ENCODE measurements at regions not wholly inside any gene's neighbourhood (a gene's known extent, or its start where the extent isn't known, plus 50 kb on each side); places are given as distances from the start of the nearest gene placed in this dataset.

DNA sequence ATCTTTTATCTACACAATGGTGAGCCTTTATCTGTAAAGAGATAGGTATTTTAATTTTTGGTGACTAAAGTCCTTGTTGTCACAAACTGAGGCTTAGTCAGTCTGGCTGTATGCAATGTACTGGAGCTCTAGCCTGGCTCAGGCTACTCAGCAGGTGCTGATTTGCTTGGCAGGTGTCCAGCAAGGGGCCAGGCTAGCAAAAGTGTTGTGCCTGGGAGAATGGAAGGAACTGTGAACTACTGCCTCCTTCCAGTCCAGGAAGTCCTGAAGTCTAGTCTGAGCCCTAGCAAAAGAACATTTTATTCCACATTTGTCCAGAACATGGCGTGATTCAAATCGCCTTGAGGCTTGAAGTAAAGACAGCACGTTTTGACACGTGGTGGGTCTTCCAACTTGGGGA lies 260.5 kb downstream of the CCDC85A start:
- no peak for DNase-seq

DNA sequence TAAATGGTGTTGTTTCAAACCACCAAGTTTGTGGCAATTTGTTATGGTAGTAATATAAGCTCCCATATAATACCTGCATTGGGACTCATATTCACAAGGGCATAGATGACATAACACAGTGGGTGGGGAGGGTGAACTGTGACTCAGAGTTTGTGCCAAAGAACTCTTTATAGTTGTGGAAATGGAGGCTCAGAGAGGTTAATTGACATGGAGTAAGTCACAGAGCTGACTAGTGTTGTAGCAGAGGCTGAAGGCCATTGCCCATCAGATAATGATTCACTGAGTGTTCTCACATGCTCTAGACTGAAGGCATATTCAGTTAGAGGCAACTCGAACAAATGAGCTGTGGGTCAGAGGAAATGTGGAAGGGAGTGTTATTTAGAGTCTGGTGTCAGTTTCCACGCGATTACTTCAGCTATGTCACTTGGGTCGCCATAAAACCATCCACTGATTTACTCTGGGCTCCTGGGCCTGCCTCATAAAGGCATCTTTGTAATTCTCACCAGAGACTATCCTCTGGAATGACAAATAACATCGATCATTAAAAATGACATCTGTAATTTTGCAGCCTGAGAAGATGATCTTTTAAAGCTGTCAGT lies 264.7 kb downstream of the CCDC85A start:
- DNase-seq: no peak

- DNase-seq: no peak
These were observed 265.2 kb downstream of the CCDC85A start for GRCh38 chr2:56449002-56449431.

GRCh38 chr2:56449449-56449860 lies 265.7 kb downstream of the CCDC85A start:
- DNase-seq: no peak

GRCh38 chr2:56450047-56450446 lies 266.3 kb downstream of the CCDC85A start:
- no peak for DNase-seq

GRCh38 chr2:56450772-56451171 lies 267.0 kb downstream of the CCDC85A start:
- no peak for DNase-seq

DNA sequence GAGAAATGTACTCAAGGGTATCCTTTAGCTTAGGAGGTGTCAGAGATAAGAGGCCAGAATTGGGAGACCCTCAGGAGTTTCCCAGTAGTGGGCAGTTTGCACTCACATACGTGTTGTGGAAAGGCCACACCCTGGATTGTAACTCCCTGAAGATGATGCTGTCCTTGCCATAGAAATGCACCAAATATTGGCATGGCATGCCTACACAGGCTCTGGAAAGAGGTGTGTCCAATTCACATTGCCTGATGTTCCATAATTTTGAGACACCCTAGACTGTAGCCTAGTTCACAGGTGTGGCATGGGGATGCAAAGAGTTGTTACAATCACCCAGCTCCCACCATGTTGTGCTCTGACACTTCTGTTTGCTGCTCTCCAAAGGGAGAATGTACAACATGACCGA lies 271.9 kb downstream of the CCDC85A start:
- no peak for DNase-seq

GRCh38 chr2:56456791-56457190 lies 273.0 kb downstream of the CCDC85A start:
- no peak for DNase-seq

DNA sequence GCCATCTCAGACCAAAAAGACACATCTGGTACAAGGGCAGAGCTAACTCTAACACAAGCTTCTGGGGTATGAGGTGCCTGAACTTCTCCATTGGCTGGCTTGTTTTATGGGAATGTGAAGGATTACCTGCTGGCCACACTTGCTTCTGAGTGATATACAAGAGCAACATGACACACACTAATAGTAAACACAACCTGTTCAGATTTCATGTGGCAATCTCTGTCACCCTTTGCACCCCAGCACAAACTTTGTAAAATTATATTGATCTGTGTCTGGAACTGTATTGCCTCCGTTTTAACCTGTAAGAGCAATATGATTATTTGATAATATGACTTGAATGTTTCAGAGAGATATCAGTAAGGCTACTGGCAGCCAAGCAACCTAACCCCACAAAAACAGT lies 276.7 kb downstream of the CCDC85A start:
- no peak for DNase-seq

DNA sequence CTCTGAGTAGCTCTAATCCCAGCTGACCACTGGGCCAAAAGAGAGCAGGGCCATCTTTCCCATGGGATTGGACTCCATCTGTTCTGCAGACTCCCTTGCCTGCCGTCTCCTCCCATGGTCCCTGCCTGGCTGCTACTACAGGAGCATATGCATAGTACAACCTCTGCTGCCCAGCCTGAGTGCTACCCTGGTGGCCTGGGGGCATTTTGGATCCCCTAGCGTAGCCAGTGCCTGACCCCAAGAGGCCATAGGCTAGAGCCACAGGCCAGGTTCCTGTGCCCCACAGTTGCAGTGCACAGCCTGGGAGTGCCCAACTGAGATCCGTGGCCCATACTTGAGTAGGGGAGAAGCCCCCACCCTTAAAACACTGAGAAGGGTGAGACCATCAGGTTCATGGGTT lies 280.3 kb downstream of the CCDC85A start:
- DNase-seq: no peak

DNA sequence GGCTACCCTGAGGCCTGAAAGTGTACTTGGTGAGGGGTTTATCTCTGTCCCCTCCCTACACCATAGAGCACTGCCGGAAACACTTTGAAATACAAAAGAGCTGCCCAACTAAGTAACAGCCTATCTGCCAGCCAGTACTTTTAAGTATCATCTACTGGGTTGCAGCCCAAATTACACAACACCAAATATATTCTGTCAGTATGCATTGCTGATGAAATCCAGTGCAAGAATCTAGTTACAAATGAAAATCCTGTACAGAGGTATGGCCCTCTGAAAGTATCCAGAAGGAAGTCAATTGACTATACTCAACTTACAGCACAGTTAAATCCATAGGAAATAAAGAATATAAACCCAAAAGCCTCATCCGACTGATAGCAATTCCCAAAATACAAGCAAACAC lies 280.8 kb downstream of the CCDC85A start:
- DNase-seq: no peak

DNA sequence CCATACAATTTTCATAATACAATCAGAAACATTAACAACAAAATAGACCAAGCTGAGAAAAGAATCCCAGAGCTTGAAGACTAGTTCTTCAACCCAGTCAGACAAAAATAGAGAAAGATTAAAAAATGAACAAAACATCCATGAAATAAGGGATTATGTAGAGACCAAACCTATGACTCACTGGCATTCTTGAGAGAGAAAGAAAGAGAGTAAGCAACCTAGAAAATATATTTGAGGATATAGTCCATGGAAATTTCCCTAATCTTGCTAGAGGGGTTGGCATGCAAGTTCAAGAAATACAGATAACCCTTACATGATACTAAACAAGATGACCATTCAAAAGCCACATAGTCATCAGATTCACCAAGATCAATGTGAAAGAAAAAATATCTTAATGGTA lies 281.7 kb downstream of the CCDC85A start:
- no peak for DNase-seq

- DNase-seq: no peak
These were observed 289.7 kb downstream of the CCDC85A start for GRCh38 chr2:56473524-56473923.

DNA sequence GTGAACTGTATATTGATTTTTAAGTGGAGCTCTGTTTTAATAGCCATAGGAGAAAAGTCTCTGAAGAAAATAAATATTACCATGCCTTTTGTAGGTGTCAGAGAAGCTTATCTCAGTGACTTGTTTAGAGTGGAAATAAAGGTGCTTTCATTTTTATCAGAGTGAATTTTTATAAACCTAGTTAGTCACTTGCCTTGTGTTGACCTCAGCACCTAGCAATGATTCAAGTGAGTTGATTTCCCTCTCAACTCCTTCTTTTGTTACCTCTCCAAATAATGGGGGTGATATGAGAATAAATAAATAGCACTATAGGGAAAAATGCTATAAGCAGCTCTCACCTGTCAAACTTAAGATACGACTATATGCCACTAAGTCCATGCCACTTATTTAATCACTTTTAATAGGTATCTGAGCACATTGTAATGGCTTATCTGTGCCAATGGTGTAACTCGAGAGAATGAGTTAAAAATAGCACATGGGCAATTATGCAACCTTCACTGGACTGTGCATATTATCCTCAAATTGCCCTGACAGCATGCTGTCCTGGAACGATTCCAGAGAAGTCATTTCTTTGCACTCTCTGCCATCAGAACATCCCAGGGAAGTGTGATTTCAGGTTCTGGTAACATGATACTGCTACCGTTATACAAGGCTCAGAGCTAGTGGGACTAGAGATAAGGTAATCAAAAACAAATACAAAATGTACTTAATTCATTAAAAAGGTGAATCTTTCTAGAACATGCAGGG lies 290.8 kb downstream of the CCDC85A start:
- DNase-seq: no peak

GRCh38 chr2:56475191-56475590 lies 291.4 kb downstream of the CCDC85A start:
- DNase-seq: no peak

- DNase-seq: no peak
These were observed 292.8 kb downstream of the CCDC85A start for GRCh38 chr2:56476509-56477071.

GRCh38 chr2:56478027-56478426 lies 294.2 kb downstream of the CCDC85A start:
- DNase-seq: no peak

- DNase-seq: no peak
These were observed 299.3 kb downstream of the CCDC85A start for GRCh38 chr2:56483081-56483480.

DNA sequence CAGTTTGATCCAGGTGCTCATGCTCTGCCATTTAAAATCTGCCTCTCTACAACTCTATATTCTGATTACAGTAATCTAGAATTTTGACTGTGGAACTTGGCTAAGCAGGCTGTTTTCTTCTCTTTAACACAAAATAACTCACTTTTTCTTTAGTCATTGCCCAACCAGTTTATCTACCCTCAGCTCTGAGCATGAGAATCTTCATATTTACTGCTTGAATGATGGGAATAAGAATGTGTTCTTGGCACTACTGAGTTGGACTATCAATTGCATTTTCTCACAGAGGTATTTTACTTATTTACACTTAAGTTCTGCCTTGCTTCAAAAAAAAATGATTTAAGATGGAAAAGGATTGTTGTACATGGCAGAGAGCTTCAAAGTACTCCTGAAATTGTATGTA lies 301.1 kb downstream of the CCDC85A start:
- no peak for DNase-seq

DNA sequence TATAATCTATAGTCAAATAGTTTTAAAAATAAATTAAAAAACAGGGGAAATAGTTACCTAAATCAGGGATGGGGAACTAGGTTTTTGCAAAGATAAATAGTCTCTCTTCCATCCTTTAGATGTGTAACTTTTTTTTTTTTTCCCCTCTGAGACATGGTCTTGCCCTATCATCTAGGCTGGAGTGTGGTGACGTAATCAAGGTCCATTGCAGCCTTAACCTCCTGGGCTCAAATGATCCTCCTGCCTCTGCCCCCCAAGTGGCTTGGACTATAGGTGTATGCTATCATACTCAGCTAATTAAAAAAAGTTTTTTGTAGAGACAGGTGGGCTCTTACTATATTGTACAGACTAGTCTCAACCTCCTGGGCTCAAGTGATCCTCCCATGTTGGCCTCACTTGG lies 316.5 kb downstream of the CCDC85A start:
- DNase-seq: no peak

GRCh38 chr2:56502616-56503015 lies 318.8 kb downstream of the CCDC85A start:
- no peak for DNase-seq

DNA sequence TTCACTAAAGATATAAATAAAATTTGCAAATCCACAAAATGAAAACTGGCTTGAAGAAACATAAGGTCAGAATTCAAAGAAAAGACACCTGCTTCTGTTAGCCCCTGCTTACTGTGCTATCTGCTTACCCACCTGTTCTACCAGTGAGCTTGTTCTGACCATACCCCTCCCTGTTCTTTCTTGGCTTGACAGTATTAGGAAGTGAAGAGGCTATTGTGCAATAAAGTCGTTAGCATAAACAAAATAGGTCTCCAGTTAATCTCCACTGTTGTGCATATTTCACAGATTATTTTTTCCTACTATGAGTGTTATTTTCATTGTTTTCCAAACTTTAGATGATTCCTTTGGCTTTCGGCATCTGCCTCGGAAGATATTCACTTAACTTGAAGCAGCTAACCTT lies 322.1 kb downstream of the CCDC85A start:
- DNase-seq: no peak

DNA sequence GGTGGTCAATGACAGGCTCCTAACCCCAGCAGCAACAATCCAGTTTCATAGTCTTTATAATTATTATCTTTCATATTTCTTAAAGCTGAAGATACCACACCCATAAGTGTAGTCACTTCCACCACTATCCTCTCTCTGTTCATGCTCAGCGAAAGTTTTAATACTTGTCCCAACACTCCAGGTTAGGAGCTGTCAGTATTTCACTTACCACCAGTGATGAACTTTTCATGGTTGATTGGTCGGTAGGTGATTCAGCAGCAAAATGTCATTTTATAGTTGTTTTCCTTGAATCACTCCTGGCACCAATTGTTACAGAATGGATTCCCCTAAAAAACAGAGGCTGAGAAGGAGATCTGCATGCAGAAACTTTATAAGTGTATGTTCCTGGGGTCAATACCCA lies 324.9 kb downstream of the CCDC85A start:
- DNase-seq: no peak

GRCh38 chr2:56510610-56511009 lies 326.8 kb downstream of the CCDC85A start:
- no peak for DNase-seq

DNA sequence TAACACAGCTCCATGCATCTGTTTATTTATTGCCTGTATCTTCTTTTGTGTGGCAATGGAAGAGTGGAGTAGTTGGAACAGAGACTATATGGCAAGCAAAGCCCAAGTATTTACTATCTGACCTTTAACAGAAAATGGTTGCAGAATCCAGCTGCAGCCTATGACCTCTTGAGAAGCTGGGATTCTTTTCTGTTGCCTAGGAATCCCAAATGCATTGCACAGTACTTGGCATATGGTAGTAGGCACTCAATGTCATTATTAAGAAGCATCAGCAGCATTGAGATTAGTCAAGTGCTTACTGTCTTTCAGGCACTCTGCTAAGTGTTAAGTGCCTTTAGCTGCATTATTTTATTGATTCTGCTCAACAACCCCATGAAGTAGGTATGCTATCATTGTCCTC lies 331.6 kb downstream of the CCDC85A start:
- no peak for DNase-seq
